Cardiac muscle cell (in vitro differentiated cells and primary cell): ENCODE measurements at regions not wholly inside any gene's neighbourhood (a gene's known extent, or its start where the extent isn't known, plus 50 kb on each side); places are given as distances from the start of the nearest gene placed in this dataset.

ENCODE experiments used
- DNase-seq, 2 donors: peaks; one replicate each; pipeline versions ENCODE4 v3.0.0 to v3.0.0-alpha.2; 2010 to 2017; ENCODE audit warnings: low read depth in 1 of 2, low spot score in 1 of 2
- H3K27ac ChIP-seq: fragments of 200-600 bp; sonication (generic); 2 replicates; pipeline ENCODE4 v1.5.1; 2016
- H3K27me3 ChIP-seq: fragments of 200-600 bp; sonication (generic); 2 replicates; pipeline ENCODE4 v1.6.0; 2016; ENCODE audit warnings: control low read depth
- H3K36me3 ChIP-seq: fragments of 200-600 bp; sonication (generic); 2 replicates; pipeline ENCODE4 v1.5.1; 2016; ENCODE audit warnings: control low read depth
- H3K4me1 ChIP-seq: fragments of 200-600 bp; sonication (generic); 2 replicates; pipeline ENCODE4 v1.8.1; 2017; ENCODE audit warnings: low read depth, mild to moderate bottlenecking, mixed run types
- H3K4me3 ChIP-seq: fragments of 200-600 bp; sonication (generic); 2 replicates; pipeline ENCODE4 v1.5.1; 2016; ENCODE audit warnings: mild to moderate bottlenecking
- H3K9me3 ChIP-seq: fragments of 200-600 bp; sonication (generic); 2 replicates; pipeline ENCODE4 v1.5.1; 2017; ENCODE audit warnings: low read depth, mild to moderate bottlenecking, control low read depth
- CTCF ChIP-seq: IDR thresholded peaks from 2 replicates; pipeline ENCODE4 v1.5.1; 2012; ENCODE audit warnings: low read depth, mild to moderate bottlenecking, low read length

DNA sequence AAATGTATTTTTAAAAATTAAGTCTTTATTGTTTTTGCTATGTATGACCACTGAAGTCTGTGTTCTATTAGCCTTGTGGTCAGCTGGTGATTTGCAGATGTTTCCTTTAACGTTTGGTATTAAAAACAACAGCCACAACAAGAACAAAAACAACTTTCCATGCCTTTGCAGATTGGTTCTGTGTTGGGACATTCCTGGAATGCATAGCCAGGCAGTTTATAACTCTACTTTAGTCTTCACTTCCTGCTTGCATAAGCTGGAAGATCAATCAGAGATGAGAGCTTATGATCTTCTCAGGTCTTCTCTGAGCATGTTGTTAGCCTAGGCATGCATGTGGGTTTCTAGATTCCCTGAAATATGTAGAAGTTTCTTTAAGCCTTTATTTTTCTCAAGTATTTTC lies 58.9 kb upstream of the SEMA3C start:
- no peak overlapping the region for H3K27ac ChIP-seq
- no peaks in the 10 kb centered on the region for H3K27me3 ChIP-seq
- H3K9me3 ChIP-seq, result no peaks in the 10 kb centered on the region
- no peak overlapping the region for H3K4me3 ChIP-seq
- DNase-seq, result no peak
- TF ChIP-seq CTCF, result no peak
- H3K36me3 ChIP-seq, result no peaks in the 10 kb centered on the region
- H3K4me1 ChIP-seq, result no peaks in the 10 kb centered on the region

DNA sequence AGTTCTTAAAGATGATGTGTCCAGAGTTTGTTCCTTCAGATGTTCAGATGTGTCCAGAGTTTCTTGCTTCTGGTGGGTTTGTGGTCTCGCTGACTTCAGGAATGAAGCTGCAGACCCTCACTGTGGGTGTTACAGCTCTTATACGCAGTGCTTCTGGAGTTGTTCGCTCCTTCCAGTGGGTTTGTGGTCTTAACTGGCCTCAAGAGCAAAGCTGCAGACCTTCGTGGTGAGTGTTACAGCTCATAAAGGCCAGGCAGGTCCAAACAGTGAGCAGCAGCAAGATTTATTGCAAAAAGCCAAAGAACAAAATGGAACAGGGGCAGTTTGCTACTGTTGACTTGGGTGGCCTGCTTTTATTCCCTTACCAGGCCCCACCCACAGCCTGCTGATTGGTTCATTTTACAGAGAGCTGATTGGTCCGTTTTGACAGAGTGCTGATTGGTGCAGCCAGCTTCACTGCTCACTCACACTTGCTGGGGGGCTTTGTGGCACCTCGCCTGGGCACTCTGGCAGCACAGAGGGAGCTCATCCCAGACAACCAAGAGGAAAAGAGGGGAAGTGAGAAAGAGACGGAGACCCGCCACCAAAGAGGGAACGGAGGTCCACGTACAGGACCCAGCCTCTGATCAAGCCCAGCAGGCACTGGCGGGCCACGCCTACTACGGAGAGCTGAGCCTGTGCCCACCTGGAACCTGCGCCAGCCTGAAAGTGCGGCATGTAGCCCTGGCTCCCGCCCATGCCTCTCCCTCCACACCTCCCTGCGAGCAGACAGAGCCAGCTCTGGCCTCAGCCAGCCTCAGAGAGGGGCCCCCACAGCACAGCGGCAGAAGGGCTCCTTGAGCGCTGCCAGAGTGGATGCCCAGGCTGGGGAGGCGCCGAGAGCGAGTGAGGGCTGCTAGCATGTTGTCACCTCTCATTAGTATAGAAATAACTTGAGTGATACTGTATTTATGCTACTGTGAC lies 55.8 kb upstream of the SEMA3C start:
- no peak for DNase-seq
- TF ChIP-seq CTCF, result no peak
- no peak overlapping the region for H3K27ac ChIP-seq
- H3K4me1 ChIP-seq, result no peaks in the 10 kb centered on the region
- H3K36me3 ChIP-seq, result no peaks in the 10 kb centered on the region
- H3K4me3 ChIP-seq, result no peak overlapping the region
- H3K9me3 ChIP-seq, result no peaks in the 10 kb centered on the region
- no peaks in the 10 kb centered on the region for H3K27me3 ChIP-seq

- Histone ChIP-seq H3K4me3 (no peak overlapping the region), H3K4me1 (no peaks in the 10 kb centered on the region), H3K36me3 (no peaks in the 10 kb centered on the region), H3K27me3 (no peaks in the 10 kb centered on the region), H3K9me3 (no peaks in the 10 kb centered on the region), H3K27ac (no peak overlapping the region)
- no peak for TF ChIP-seq CTCF
- no peak for DNase-seq
Measured at GRCh38 chr7:80971225-80971624, 52.4 kb upstream of the SEMA3C start.
